A549 (cell line): ENCODE measurements at regions not wholly inside any gene's neighbourhood (a gene's known extent, or its start where the extent isn't known, plus 50 kb on each side); places are given as distances from the start of the nearest gene placed in this dataset.

ENCODE experiments used
- CHD2 ChIP-seq: fragments of 150-350 bp; IDR thresholded peaks from 2 replicates; pipeline ENCODE4 v1.6.1; 2014; ENCODE audit warnings: low read length; ENCODE audit not compliant: partially characterized antibody
- GATA3 ChIP-seq: IDR thresholded peaks from 2 replicates; pipeline ENCODE4 v1.6.1; 2012; ENCODE audit warnings: borderline replicate concordance
- JUN ChIP-seq, 2 experiments: fragments of >200 bp; sonication (Bioruptor Twin); formaldehyde crosslinking; IDR thresholded peaks; 2 replicates in 1 of 2; 3 replicates in 1 of 2; pipeline ENCODE4 v1.6.1; 2016 to 2017
- RAD21 ChIP-seq, 2 experiments: fragments of >200 bp in 1 of 2; sonication (Bioruptor Twin) in 1 of 2; formaldehyde crosslinking in 1 of 2; IDR thresholded peaks in 1 of 2; conservative IDR thresholded peaks in 1 of 2; 2 replicates in 1 of 2; 3 replicates in 1 of 2; pipeline ENCODE4 v1.6.1; 2012 to 2018; ENCODE audit warnings: inconsistent platforms in 1 of 2
- USF2 ChIP-seq: fragments of 450-650 bp; IDR thresholded peaks from 2 replicates; pipeline ENCODE4 v1.6.1; 2014; ENCODE audit warnings: antibody characterized with exemption

- no peak for TF ChIP-seq CHD2
- TF ChIP-seq RAD21 (conservative IDR thresholded peaks at IDR 0.05 in 1 of 2, IDR thresholded peaks at IDR 0.05 in 1 of 2): no peak
- TF ChIP-seq USF2: no peak
- no peak for TF ChIP-seq GATA3
- no peak for TF ChIP-seq JUN (IDR thresholded peaks at IDR 0.05)
These were observed 72.9 kb upstream of the PRLR start for GRCh38 chr5:35303152-35303551.
